ENCODE measurements at regions not wholly inside any gene's neighbourhood (a gene's known extent, or its start where the extent isn't known, plus 50 kb on each side); places are given as distances from the start of the nearest gene placed in this dataset.

DNA sequence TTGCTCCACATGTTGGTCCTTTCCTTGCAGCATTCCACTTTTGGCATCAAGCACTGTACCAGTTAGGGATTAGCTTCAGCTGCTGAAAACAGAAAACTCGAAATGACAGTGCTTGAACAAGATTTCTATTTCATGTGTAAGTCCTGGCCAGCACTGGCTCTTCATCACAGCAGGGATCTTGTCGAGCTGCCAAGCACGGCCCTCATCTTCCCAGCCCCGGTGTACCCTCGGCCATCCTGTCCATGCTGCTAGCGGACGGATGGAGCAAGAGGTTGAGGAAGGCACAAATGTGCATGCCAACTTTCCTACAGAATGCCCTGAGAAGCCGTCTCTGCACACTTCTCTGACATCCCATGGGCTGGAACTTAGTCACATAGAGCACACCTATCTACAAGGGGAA lies 130.6 kb downstream of the TENT4A start:
- no peak overlapping the region for H3K4me3 ChIP-seq
- no peak for DNase-seq (ENCODE audit: low spot score in 2 of 2)
- H3K9me3 ChIP-seq: no peaks in the 10 kb centered on the region
- WGBS: 90% methylated on average over 8 of the region's 8 CpGs
- H3K36me3 ChIP-seq: no peaks in the 10 kb centered on the region
- no peak overlapping the region for H3K27ac ChIP-seq
- TF ChIP-seq EP300 (IDR thresholded peaks at IDR 0.05): no peak
- H3K4me1 ChIP-seq: no peaks in the 10 kb centered on the region
- H3K27me3 ChIP-seq: peaks cover 3% of the 10 kb centered on the region

DNA sequence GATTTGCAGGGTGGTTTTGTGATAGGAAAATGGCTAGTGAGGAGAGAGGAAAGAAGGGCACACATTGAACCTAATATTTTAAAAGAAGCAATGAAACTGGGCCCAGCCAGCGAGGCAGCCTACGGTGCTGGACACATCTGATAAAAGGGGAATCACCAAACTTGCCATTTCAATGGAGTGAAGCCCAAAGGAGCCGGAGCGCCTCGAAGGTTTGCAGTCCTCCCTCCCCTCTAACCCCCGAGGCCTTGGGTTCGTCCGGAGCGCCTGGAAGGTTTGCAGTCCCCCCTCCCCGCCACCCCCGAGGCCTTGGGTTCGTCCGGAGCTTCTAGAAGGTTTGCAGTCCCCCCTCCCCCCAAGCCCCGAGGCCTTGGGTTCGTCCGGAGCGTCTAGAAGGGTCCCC lies 132.6 kb downstream of the TENT4A start:
- 87% methylated on average over 17 of the region's 17 CpGs for WGBS
- Histone ChIP-seq H3K4me1 (no peaks in the 10 kb centered on the region), H3K4me3 (no peak overlapping the region), H3K36me3 (no peaks in the 10 kb centered on the region), H3K27me3 (no peaks in the 10 kb centered on the region), H3K27ac (no peak overlapping the region), H3K9me3 (no peaks in the 10 kb centered on the region)
- no peak for DNase-seq (ENCODE audit: low spot score in 2 of 2)
- TF ChIP-seq POLR2AphosphoS5 (IDR thresholded peaks at IDR 0.05): no peak
- no peak for TF ChIP-seq CTCF (IDR thresholded peaks at IDR 0.05)
- no peak for TF ChIP-seq EP300 (IDR thresholded peaks at IDR 0.05)
- TF ChIP-seq POLR2A (IDR thresholded peaks at IDR 0.05): no peak

GRCh38 chr5:6847870-6848269 lies 134.6 kb downstream of the TENT4A start:
- no peaks in the 10 kb centered on the region for H3K9me3 ChIP-seq
- H3K36me3 ChIP-seq: no peaks in the 10 kb centered on the region
- no peaks in the 10 kb centered on the region for H3K27me3 ChIP-seq
- no peak for DNase-seq (ENCODE audit: low spot score in 2 of 2)
- no peaks in the 10 kb centered on the region for H3K4me1 ChIP-seq
- no peak overlapping the region for H3K27ac ChIP-seq
- TF ChIP-seq EP300 (IDR thresholded peaks at IDR 0.05): no peak
- TF ChIP-seq POLR2AphosphoS5 (IDR thresholded peaks at IDR 0.05): no peak
- TF ChIP-seq CTCF (IDR thresholded peaks at IDR 0.05): no peak
- TF ChIP-seq POLR2A (IDR thresholded peaks at IDR 0.05): no peak
- WGBS: 79% methylated on average over 6 of the region's 6 CpGs
- no peak overlapping the region for H3K4me3 ChIP-seq

- DNase-seq (ENCODE audit: low spot score in 2 of 2): no peak
- WGBS: 51% methylated on average over 8 of the region's 8 CpGs
- no peaks in the 10 kb centered on the region for H3K36me3 ChIP-seq
- H3K4me3 ChIP-seq: no peak overlapping the region
- no peaks in the 10 kb centered on the region for H3K4me1 ChIP-seq
- no peaks in the 10 kb centered on the region for H3K27me3 ChIP-seq
- TF ChIP-seq POLR2AphosphoS5 (IDR thresholded peaks at IDR 0.05) (no peak), EP300 (IDR thresholded peaks at IDR 0.05) (no peak)
- no peak overlapping the region for H3K27ac ChIP-seq
- H3K9me3 ChIP-seq: no peaks in the 10 kb centered on the region
Observed at GRCh38 chr5:6849316-6850105, 136.3 kb downstream of the TENT4A start.

- 72% methylated on average over 6 of the region's 6 CpGs for WGBS
- Histone ChIP-seq H3K9me3 (no peaks in the 10 kb centered on the region), H3K27me3 (no peaks in the 10 kb centered on the region), H3K27ac (no peak overlapping the region), H3K4me1 (no peaks in the 10 kb centered on the region), H3K36me3 (no peaks in the 10 kb centered on the region), H3K4me3 (no peak overlapping the region)
- DNase-seq (ENCODE audit: low spot score in 2 of 2): no peak
- TF ChIP-seq CTCF (IDR thresholded peaks at IDR 0.05) (no peak), EP300 (IDR thresholded peaks at IDR 0.05) (no peak), POLR2AphosphoS5 (IDR thresholded peaks at IDR 0.05) (no peak), POLR2A (IDR thresholded peaks at IDR 0.05) (no peak)
Observed at GRCh38 chr5:6850106-6850432, 136.8 kb downstream of the TENT4A start.

DNA sequence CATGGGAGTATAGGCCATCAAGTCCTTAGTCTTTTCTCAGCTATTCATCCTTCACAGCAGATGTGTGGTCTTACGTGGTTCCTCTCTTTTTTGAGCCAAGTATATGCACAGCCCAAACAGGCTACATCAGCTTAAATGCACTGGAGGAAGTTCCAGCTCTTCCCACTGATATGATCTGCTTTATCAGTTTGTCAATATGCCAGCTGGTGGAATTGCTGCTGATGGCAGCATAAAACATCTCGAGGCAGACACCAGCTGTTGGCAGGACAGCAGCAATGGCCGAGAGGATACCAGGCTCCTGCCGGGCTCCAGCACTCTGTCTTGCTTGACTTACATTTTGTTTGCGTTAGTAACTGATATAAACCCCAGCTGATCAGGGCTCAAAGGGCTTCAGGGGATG lies 143.4 kb downstream of the TENT4A start:
- no peak for DNase-seq (ENCODE audit: low spot score in 2 of 2)
- 37% methylated on average over 5 of the region's 5 CpGs for WGBS

More for the DNA sequence above, 143.4 kb downstream of the TENT4A start:
- H3K27ac ChIP-seq: no peak overlapping the region
- H3K9me3 ChIP-seq: no peaks in the 10 kb centered on the region
- H3K4me1 ChIP-seq: no peaks in the 10 kb centered on the region
- TF ChIP-seq CTCF (IDR thresholded peaks at IDR 0.05): no peak
- no peak for TF ChIP-seq POLR2A (IDR thresholded peaks at IDR 0.05)
- H3K27me3 ChIP-seq: no peaks in the 10 kb centered on the region
- H3K36me3 ChIP-seq: no peaks in the 10 kb centered on the region
- no peak overlapping the region for H3K4me3 ChIP-seq

All from suprapubic skin (tissue), 4 donors.